Adrenal gland (tissue), 9 donors: ENCODE measurements at regions not wholly inside any gene's neighbourhood (a gene's known extent, or its start where the extent isn't known, plus 50 kb on each side); places are given as distances from the start of the nearest gene placed in this dataset.
"Not testable (repeated sequence)": the region's sequence is repeated elsewhere in the genome, so short reads cannot be mapped to it uniquely, and the experiment has no call there.

Experiments
- DNase-seq, 7 donors: peaks; one replicate each; pipeline ENCODE4 v3.0.0-alpha.2; 2019 to 2020
- H3K27ac ChIP-seq, 5 donors: fragments of 200-600 bp; sonication (generic) in 4 of 5; 1 replicate in 3 of 5; 2 replicates in 2 of 5; pipeline versions ENCODE4 v1.5.1 to v1.8.0; 2016 to 2020; ENCODE audit warnings: mild to moderate bottlenecking in 1 of 5
- H3K27me3 ChIP-seq: fragments of 200-600 bp; 2 replicates; pipeline ENCODE4 v1.8.0; 2021
- H3K36me3 ChIP-seq, 2 donors: fragments of 200-600 bp; replicated peaks in 1 of 2; 1 replicate in 1 of 2; 2 replicates in 1 of 2; pipeline versions ENCODE4 v1.5.1 to v1.8.0; 2018 to 2022
- H3K4me1 ChIP-seq, 2 donors: fragments of 200-600 bp; replicated peaks in 1 of 2; 1 replicate in 1 of 2; 2 replicates in 1 of 2; pipeline versions ENCODE4 v1.5.1 to v1.8.0; 2018 to 2021
- H3K4me3 ChIP-seq, 4 donors: fragments of 200-600 bp; sonication (generic) in 3 of 4; one replicate each; pipeline ENCODE4 v1.5.1; 2016 to 2018
- H3K9me3 ChIP-seq, 3 donors: fragments of 200-600 bp; sonication (generic) in 1 of 3; replicated peaks in 1 of 3; 1 replicate in 2 of 3; 2 replicates in 1 of 3; pipeline versions ENCODE4 v1.5.1 to v1.8.0; 2016 to 2021
- WGBS, 4 donors: extraction: QIAGEN DNeasy Blood & Tissue Kit in 2 of 4; methylation state at CpG; one replicate each; pipeline versions ENCODE4 v1.1.5 to v1.1.7; 2013 to 2017; 5-methylcytosine and 5-hydroxymethylcytosine counted together
- intact Hi-C, 2 donors: fragments of 100-400 bp; cut with DNase I; formaldehyde crosslinking; loops; one replicate each; pipeline versions ENCODE4 v1.14.1 to v1.15.0; 2022 to 2023
- donor health status: healthy with polysubstance abuse.
- donor health status: Bipolar disorder and iron deficiency.
- donor health status: DM: yes; HTN: yes; CAD: no.
- donor health status: DM: no; HTN: no; CAD: no.
- donor health status: DM: no; HTN: no; CAD: no.

GRCh38 chr16:29355339-29356059 lies 51.0 kb downstream of the NPIPB11 start:
- H3K36me3 ChIP-seq, DNase-seq, H3K27ac ChIP-seq, H3K27me3 ChIP-seq, H3K4me3 ChIP-seq, H3K4me1 ChIP-seq, H3K9me3 ChIP-seq, intact Hi-C loops: not testable (repeated sequence)
- WGBS, 4 donors: 97 to 98% (median 98%) methylated on average over 18 to 22 of the region's 23 CpGs

DNA sequence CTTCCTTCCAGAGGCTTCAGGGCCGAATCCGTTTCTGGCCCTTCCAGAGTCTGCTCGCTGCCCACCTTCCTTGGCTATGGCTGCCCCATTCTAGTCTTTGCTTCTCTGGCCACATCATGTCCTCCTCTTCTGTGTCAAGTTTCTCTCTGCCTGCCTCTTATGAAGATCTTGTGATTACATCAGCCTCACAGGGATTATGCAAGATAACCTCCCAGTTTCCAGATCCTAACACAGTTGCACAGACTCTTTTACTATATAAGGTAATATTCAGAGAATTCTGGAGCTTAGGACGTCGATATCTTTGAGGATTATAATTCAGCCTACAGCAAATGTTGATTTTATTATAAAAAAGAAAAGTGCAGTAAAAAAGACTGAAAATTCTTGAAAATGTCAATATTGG lies 52.1 kb downstream of the NPIPB11 start:
- H3K4me1 ChIP-seq, H3K27ac ChIP-seq, H3K36me3 ChIP-seq, H3K27me3 ChIP-seq, intact Hi-C loops, DNase-seq, H3K9me3 ChIP-seq, H3K4me3 ChIP-seq: not testable (repeated sequence)
- WGBS, 4 donors: 52 to 76% (median 64%) methylated on average over 2 of the region's 5 CpGs

- H3K27me3 ChIP-seq, H3K27ac ChIP-seq, H3K9me3 ChIP-seq, intact Hi-C loops, H3K36me3 ChIP-seq, H3K4me1 ChIP-seq, H3K4me3 ChIP-seq: not testable (repeated sequence)
- 35 to 65% (median 48%) methylated on average over 1 to 2 of the region's 2 CpGs; no CpG with 5 or more reads in 1 of the 4 donors for WGBS, 4 donors
- DNase-seq: peak in 1 of 7 donors; percentile 17
Observed at GRCh38 chr16:29352617-29352999, 53.9 kb downstream of the NPIPB11 start.

- intact Hi-C loops, H3K9me3 ChIP-seq, H3K4me1 ChIP-seq, H3K27ac ChIP-seq, H3K27me3 ChIP-seq, H3K36me3 ChIP-seq, H3K4me3 ChIP-seq, DNase-seq: not testable (repeated sequence)
- WGBS, 4 donors: 74 to 92% (median 78%) methylated on average over 3 to 9 of the region's 9 CpGs
Observed at GRCh38 chr16:29351970-29352616, 54.4 kb downstream of the NPIPB11 start.

DNA sequence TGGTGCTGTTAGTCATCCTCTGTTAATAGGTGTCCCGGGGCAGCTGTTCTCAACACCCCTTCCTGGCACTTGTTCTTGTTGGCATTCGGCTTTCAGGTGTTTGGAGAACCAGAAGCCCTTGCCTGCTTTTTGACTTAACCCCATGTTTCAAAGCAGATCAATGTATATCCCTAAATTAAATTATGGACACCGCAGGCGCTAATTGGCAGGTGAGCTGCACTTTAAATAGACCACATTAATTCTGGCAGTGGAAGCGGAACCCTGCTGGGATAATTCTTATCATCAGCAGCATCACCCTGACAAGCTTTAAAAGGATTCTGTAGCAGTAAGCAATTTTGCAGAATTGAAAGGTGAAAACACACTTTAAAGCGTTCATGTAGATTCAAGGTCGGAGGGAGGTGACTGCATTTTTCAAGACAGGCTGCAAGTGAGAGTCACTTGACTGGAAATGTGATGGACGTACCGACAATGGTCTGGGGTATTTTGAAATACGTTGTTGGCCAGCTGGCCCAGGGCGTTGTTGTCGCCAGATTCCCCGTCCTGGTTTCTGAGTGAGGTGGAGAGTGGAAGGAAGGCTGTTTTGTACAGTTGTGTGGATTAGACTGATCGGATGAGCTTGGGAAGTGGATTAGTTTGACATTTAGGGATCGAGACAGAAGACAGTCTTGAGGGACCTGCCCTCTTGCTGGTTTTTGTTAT lies 55.1 kb downstream of the NPIPB11 start:
- H3K27me3 ChIP-seq, H3K9me3 ChIP-seq, H3K4me3 ChIP-seq, H3K36me3 ChIP-seq, H3K27ac ChIP-seq, H3K4me1 ChIP-seq, DNase-seq, intact Hi-C loops: not testable (repeated sequence)
- 80 to 90% (median 84%) methylated on average over 12 to 13 of the region's 15 CpGs for WGBS, 4 donors

GRCh38 chr16:29349966-29350365 lies 56.5 kb downstream of the NPIPB11 start:
- H3K4me1 ChIP-seq, H3K36me3 ChIP-seq, H3K27me3 ChIP-seq, H3K27ac ChIP-seq, H3K4me3 ChIP-seq, intact Hi-C loops, H3K9me3 ChIP-seq: not testable (repeated sequence)
- peak in 6 of 7 donors; percentile 50 to 84 (median 54) for DNase-seq
- 50 to 73% (median 69%) methylated on average over 2 to 7 of the region's 7 CpGs for WGBS, 4 donors

DNA sequence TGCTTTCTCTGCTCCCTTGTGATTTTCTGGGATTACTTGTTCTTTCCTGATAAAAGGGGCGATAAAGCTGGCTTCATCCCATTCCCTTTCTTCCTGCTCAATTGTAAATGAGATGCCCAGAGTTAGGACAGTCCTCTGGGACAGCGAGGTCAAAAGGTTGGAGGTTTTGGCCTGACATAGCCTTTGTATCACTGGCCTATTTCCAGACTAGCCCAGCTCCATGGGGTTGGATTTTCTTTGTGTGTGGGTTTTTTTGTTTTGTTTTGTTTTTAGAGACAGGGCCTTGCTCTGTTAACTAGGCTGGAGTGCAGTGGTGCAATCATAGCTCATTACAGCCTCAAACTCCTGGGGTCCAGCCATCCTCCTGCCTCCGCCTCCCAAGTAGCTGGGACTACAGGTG lies 57.8 kb downstream of the NPIPB11 start:
- H3K4me1 ChIP-seq, H3K27me3 ChIP-seq, H3K9me3 ChIP-seq, H3K4me3 ChIP-seq, H3K36me3 ChIP-seq, intact Hi-C loops, H3K27ac ChIP-seq: not testable (repeated sequence)
- DNase-seq: peak in 1 of 7 donors; percentile 55
- 67 to 90% (median 89%) methylated on average over 2 to 3 of the region's 3 CpGs for WGBS, 4 donors

DNA sequence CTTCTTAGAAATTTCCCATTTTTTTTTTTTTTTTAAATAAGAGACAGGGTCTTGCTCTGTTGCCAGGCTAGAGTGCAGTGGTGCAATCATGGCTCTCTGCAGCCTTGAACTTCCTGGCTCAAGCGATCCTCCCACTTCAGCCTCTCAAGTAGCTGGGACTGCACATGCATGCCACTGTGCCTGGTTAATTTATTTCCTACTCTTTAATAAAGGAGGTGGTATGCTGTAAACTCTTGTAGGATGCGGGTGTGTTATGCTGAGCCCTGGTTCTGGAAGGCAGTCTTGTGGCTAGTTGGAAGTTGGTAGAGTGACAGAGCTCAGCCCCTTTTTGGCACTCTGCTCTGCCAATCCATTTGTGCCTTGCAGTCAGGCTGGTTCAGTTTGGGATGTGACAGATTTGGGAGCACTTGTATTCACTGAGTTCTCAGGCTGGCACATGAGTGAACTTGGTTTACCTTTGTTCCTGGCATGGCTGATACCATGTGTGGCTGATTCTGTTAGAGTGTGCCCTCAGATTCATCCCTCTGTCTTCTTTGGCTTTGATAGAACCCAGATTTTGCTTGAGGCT lies 58.3 kb downstream of the NPIPB11 start:
- WGBS, 4 donors: 64 to 100% (median 100%) methylated on average over 1 to 2 of the region's 2 CpGs; no CpG with 5 or more reads in 1 of the 4 donors
- H3K27ac ChIP-seq, H3K27me3 ChIP-seq, DNase-seq, intact Hi-C loops, H3K4me1 ChIP-seq, H3K4me3 ChIP-seq, H3K9me3 ChIP-seq, H3K36me3 ChIP-seq: not testable (repeated sequence)

DNA sequence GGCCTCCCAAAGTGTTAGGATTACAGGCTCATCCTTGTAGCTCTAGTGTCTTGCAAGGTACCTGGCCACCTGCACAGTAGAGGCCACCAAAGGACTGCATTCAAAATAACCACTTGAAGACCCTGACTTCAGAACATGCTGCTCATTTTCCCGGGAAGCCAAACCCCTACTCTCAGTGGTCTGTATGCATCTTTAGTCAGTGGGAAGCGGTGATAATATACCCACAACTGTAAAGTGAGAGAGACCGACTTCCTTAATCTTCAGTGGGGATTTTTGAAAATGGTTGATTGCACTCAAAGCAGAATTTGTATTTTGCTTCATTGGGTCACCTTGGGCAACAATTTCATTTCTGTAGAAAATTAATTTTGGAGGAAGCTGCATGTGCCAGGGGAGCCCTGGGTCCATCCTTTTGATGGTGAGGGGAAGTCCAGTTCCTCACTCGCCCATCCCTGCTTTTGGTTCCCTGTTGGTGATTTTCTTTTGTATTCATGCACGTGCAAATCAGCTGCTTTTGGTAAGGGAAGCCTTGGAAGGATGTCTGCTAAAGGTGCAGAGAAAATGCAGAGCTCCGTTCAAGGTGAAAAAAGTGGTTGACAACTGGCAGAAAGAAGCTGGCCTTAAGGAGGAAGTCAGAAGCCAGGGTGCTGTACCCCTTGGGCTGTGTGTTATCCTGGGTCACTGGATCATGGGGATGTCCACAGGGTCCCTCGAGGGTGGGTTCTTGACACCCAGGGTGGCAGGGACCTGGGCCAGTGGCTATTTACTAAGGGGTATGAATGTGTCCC lies 59.5 kb downstream of the NPIPB11 start:
- 79 to 92% (median 85%) methylated on average over 7 of the region's 7 CpGs for WGBS, 4 donors
- H3K27me3 ChIP-seq, DNase-seq, H3K4me3 ChIP-seq, H3K27ac ChIP-seq, H3K9me3 ChIP-seq, H3K4me1 ChIP-seq, intact Hi-C loops, H3K36me3 ChIP-seq: not testable (repeated sequence)

GRCh38 chr16:29346203-29346602 lies 60.3 kb downstream of the NPIPB11 start:
- H3K27ac ChIP-seq, DNase-seq, H3K36me3 ChIP-seq, H3K4me1 ChIP-seq, H3K4me3 ChIP-seq, H3K27me3 ChIP-seq, intact Hi-C loops, H3K9me3 ChIP-seq: not testable (repeated sequence)
- WGBS, 4 donors: 83 to 100% (median 89%) methylated on average over 1 to 2 of the region's 2 CpGs
